ENCODE measurements at regions not wholly inside any gene's neighbourhood (a gene's known extent, or its start where the extent isn't known, plus 50 kb on each side); places are given as distances from the start of the nearest gene placed in this dataset.

- TF ChIP-seq CSRNP3 (CRISPR knock-in tag; IDR thresholded peaks at IDR 0.05): no peak
- no peak for TF ChIP-seq SNAI2 (CRISPR knock-in tag; IDR thresholded peaks at IDR 0.05)
- TF ChIP-seq POU6F1 (CRISPR knock-in tag; IDR thresholded peaks at IDR 0.05; ENCODE audit: borderline replicate concordance, low read depth): no peak
- TF ChIP-seq TCF4 (CRISPR knock-in tag; IDR thresholded peaks at IDR 0.05; ENCODE audit: borderline replicate concordance): no peak
- TF ChIP-seq ISL1 (CRISPR knock-in tag; IDR thresholded peaks at IDR 0.05): no peak
- no peak for TF ChIP-seq RARB (CRISPR knock-in tag; IDR thresholded peaks at IDR 0.05)
- no peak for TF ChIP-seq ESRRG (CRISPR knock-in tag; IDR thresholded peaks at IDR 0.05)
- no peak for TF ChIP-seq ZFP30 (CRISPR knock-in tag; IDR thresholded peaks at IDR 0.05)
- TF ChIP-seq CREB5 (CRISPR knock-in tag; IDR thresholded peaks at IDR 0.05; ENCODE audit: low read depth): no peak
- ATAC-seq: no peak
These were observed 616.3 kb downstream of the SLCO4C1 start for GRCh38 chr5:101679816-101680215.

- peak; percentile 94 for ATAC-seq
- TF ChIP-seq ISL1 (CRISPR knock-in tag; IDR thresholded peaks at IDR 0.05): no peak
- TF ChIP-seq RARB (CRISPR knock-in tag; IDR thresholded peaks at IDR 0.05): no peak
- TF ChIP-seq OSR1 (CRISPR knock-in tag; IDR thresholded peaks at IDR 0.05): no peak
- TF ChIP-seq ARNTL (CRISPR knock-in tag; IDR thresholded peaks at IDR 0.05; ENCODE audit: borderline replicate concordance, low read depth): no peak
- no peak for TF ChIP-seq CREB5 (CRISPR knock-in tag; IDR thresholded peaks at IDR 0.05; ENCODE audit: low read depth)
- no peak for TF ChIP-seq ZNF8 (CRISPR knock-in tag; IDR thresholded peaks at IDR 0.05)
- no peak for TF ChIP-seq ZFP30 (CRISPR knock-in tag; IDR thresholded peaks at IDR 0.05)
- no peak for TF ChIP-seq SNAI2 (CRISPR knock-in tag; IDR thresholded peaks at IDR 0.05)
- no peak for TF ChIP-seq BACH2 (CRISPR knock-in tag; IDR thresholded peaks at IDR 0.05; ENCODE audit: borderline replicate concordance)
These were observed 617.4 kb downstream of the SLCO4C1 start for GRCh38 chr5:101678481-101679193.

GRCh38 chr5:101677961-101678360 lies 618.1 kb downstream of the SLCO4C1 start:
- ATAC-seq: no peak
- TF ChIP-seq GLIS3 (CRISPR knock-in tag; IDR thresholded peaks at IDR 0.05): no peak
- no peak for TF ChIP-seq ZNF70 (CRISPR knock-in tag; IDR thresholded peaks at IDR 0.05)
- TF ChIP-seq TSHZ2 (CRISPR knock-in tag; IDR thresholded peaks at IDR 0.05): no peak
- TF ChIP-seq OSR1 (CRISPR knock-in tag; IDR thresholded peaks at IDR 0.05): no peak
- no peak for TF ChIP-seq ISL1 (CRISPR knock-in tag; IDR thresholded peaks at IDR 0.05)
- no peak for TF ChIP-seq ZC3H10 (CRISPR knock-in tag; IDR thresholded peaks at IDR 0.05)
- TF ChIP-seq PPARA (CRISPR knock-in tag; IDR thresholded peaks at IDR 0.05; ENCODE audit: borderline replicate concordance): no peak
- TF ChIP-seq ZNF8 (CRISPR knock-in tag; IDR thresholded peaks at IDR 0.05): no peak
- no peak for TF ChIP-seq RARB (CRISPR knock-in tag; IDR thresholded peaks at IDR 0.05)
- no peak for TF ChIP-seq CSDC2 (CRISPR knock-in tag; IDR thresholded peaks at IDR 0.05)
- TF ChIP-seq TOX (CRISPR knock-in tag; IDR thresholded peaks at IDR 0.05; ENCODE audit: borderline replicate concordance): no peak
- no peak for TF ChIP-seq ZFP30 (CRISPR knock-in tag; IDR thresholded peaks at IDR 0.05)
- TF ChIP-seq ESRRG (CRISPR knock-in tag; IDR thresholded peaks at IDR 0.05): no peak
- TF ChIP-seq CSRNP3 (CRISPR knock-in tag; IDR thresholded peaks at IDR 0.05): no peak
- TF ChIP-seq TCF4 (CRISPR knock-in tag; IDR thresholded peaks at IDR 0.05; ENCODE audit: borderline replicate concordance): no peak
- TF ChIP-seq ZNF565 (CRISPR knock-in tag; conservative IDR thresholded peaks at IDR 0.05; ENCODE audit: low read depth): no peak
- TF ChIP-seq POU6F1 (CRISPR knock-in tag; IDR thresholded peaks at IDR 0.05; ENCODE audit: borderline replicate concordance, low read depth): no peak
- no peak for TF ChIP-seq SNAI2 (CRISPR knock-in tag; IDR thresholded peaks at IDR 0.05)
- TF ChIP-seq ARNTL (CRISPR knock-in tag; IDR thresholded peaks at IDR 0.05; ENCODE audit: borderline replicate concordance, low read depth): no peak
